ENCODE measurements at regions not wholly inside any gene's neighbourhood (a gene's known extent, or its start where the extent isn't known, plus 50 kb on each side); places are given as distances from the start of the nearest gene placed in this dataset.

DNA sequence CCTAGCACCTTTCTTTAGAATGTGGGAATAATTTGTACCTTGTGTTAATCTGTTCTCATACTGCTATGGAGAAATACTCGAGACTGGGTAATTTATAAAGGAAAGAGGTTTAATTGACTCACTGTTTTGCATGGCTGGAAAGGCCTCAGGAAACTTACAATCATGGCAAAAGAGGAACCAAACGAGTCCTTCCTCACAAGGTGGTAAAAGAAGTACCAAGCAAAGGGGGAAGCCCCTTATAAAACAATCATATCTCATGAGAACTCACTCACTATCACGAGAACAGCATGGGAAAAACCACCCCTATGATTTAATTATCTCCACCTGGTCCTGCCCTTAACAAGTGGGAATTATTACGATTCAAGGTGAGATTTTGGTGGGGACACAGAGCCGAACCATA, 127.1 kb upstream of the ANO3 start:
- H3K36me3 Mint-ChIP-seq: no peaks in the 10 kb centered on the region
- H3K27ac Mint-ChIP-seq: no peak overlapping the region
- H3K27me3 Mint-ChIP-seq: no peaks in the 10 kb centered on the region
- H3K27me3 ChIP-seq (ENCODE audit: control insufficient read depth, insufficient read depth, low read length): no peaks in the 10 kb centered on the region
- H3K4me1 Mint-ChIP-seq: no peaks in the 10 kb centered on the region
- H3K4me3 ChIP-seq (ENCODE audit: low read depth, low read length): no peak overlapping the region
- H3K27ac ChIP-seq (ENCODE audit: insufficient read depth, low read length, poor library complexity, severe bottlenecking): no peak overlapping the region
- ATAC-seq (ENCODE audit: low read depth in 2 of 2) (no peak), DNase-seq (no peak)
- peaks cover 0 to 17% (median 3%) of the 10 kb centered on the region in 7 donors for H3K9me3 Mint-ChIP-seq
- H3K4me1 ChIP-seq (ENCODE audit: control insufficient read depth, insufficient read depth, low read length, poor library complexity, severe bottlenecking): no peaks in the 10 kb centered on the region
- H3K9me3 ChIP-seq (ENCODE audit: control insufficient read depth in 2 of 2, low read length in 2 of 2): no peaks in the 10 kb centered on the region
- no peaks in the 10 kb centered on the region for H3K36me3 ChIP-seq (ENCODE audit: control insufficient read depth, insufficient read depth, low read length)
- no peak overlapping the region for H3K4me3 Mint-ChIP-seq

- no peaks in the 10 kb centered on the region for H3K27me3 Mint-ChIP-seq
- Histone ChIP-seq H3K9me3 (ENCODE audit: control insufficient read depth in 2 of 2, low read length in 2 of 2) (peaks cover 2 to 5% of the 10 kb centered on the region in 2 experiments), H3K36me3 (ENCODE audit: control insufficient read depth, insufficient read depth, low read length) (no peaks in the 10 kb centered on the region), H3K4me3 (ENCODE audit: low read depth, low read length) (no peak overlapping the region), H3K27me3 (ENCODE audit: control insufficient read depth, insufficient read depth, low read length) (no peaks in the 10 kb centered on the region), H3K4me1 (ENCODE audit: control insufficient read depth, insufficient read depth, low read length, poor library complexity, severe bottlenecking) (no peaks in the 10 kb centered on the region), H3K27ac (ENCODE audit: insufficient read depth, low read length, poor library complexity, severe bottlenecking) (no peak overlapping the region)
- H3K4me3 Mint-ChIP-seq: no peak overlapping the region
- no peak for DNase-seq
- ATAC-seq (ENCODE audit: low read depth in 2 of 2): no peak
- peaks cover 0 to 28% (median 9%) of the 10 kb centered on the region in 7 donors for H3K9me3 Mint-ChIP-seq
- H3K36me3 Mint-ChIP-seq: no peaks in the 10 kb centered on the region
- no peak overlapping the region for H3K27ac Mint-ChIP-seq
- no peaks in the 10 kb centered on the region for H3K4me1 Mint-ChIP-seq
These were observed 112.5 kb upstream of the ANO3 start for GRCh38 chr11:26219183-26220117.

- no peak overlapping the region for H3K27ac Mint-ChIP-seq
- H3K36me3 ChIP-seq (ENCODE audit: control insufficient read depth, insufficient read depth, low read length): no peaks in the 10 kb centered on the region
- DNase-seq (no peak), ATAC-seq (ENCODE audit: low read depth in 2 of 2) (no peak)
- H3K27me3 Mint-ChIP-seq: no peaks in the 10 kb centered on the region
- H3K9me3 Mint-ChIP-seq: peaks cover 0 to 17% (median 6%) of the 10 kb centered on the region in 7 donors
- no peaks in the 10 kb centered on the region for H3K36me3 Mint-ChIP-seq
- no peak overlapping the region for H3K4me3 ChIP-seq (ENCODE audit: low read depth, low read length)
- no peak overlapping the region for H3K27ac ChIP-seq (ENCODE audit: insufficient read depth, low read length, poor library complexity, severe bottlenecking)
- H3K4me1 Mint-ChIP-seq: no peaks in the 10 kb centered on the region
- H3K27me3 ChIP-seq (ENCODE audit: control insufficient read depth, insufficient read depth, low read length): no peaks in the 10 kb centered on the region
- H3K9me3 ChIP-seq (ENCODE audit: control insufficient read depth in 2 of 2, low read length in 2 of 2): peaks cover 0 to 5% of the 10 kb centered on the region in 2 experiments
- H3K4me3 Mint-ChIP-seq: no peak overlapping the region
- no peaks in the 10 kb centered on the region for H3K4me1 ChIP-seq (ENCODE audit: control insufficient read depth, insufficient read depth, low read length, poor library complexity, severe bottlenecking)
These were observed 106.3 kb upstream of the ANO3 start for GRCh38 chr11:26225646-26226045.

GRCh38 chr11:26227301-26227746, 104.6 kb upstream of the ANO3 start:
- H3K36me3 ChIP-seq (ENCODE audit: control insufficient read depth, insufficient read depth, low read length): no peaks in the 10 kb centered on the region
- no peak overlapping the region for H3K27ac ChIP-seq (ENCODE audit: insufficient read depth, low read length, poor library complexity, severe bottlenecking)
- peaks cover 0 to 13% (median 11%) of the 10 kb centered on the region in 7 donors for H3K9me3 Mint-ChIP-seq
- no peaks in the 10 kb centered on the region for H3K4me1 Mint-ChIP-seq
- H3K27me3 Mint-ChIP-seq: no peaks in the 10 kb centered on the region
- DNase-seq (no peak), ATAC-seq (ENCODE audit: low read depth in 2 of 2) (no peak)
- H3K4me1 ChIP-seq (ENCODE audit: control insufficient read depth, insufficient read depth, low read length, poor library complexity, severe bottlenecking): no peaks in the 10 kb centered on the region
- H3K27me3 ChIP-seq (ENCODE audit: control insufficient read depth, insufficient read depth, low read length): no peaks in the 10 kb centered on the region
- no peak overlapping the region for H3K4me3 Mint-ChIP-seq
- H3K36me3 Mint-ChIP-seq: no peaks in the 10 kb centered on the region
- no peak overlapping the region for H3K27ac Mint-ChIP-seq
- H3K4me3 ChIP-seq (ENCODE audit: low read depth, low read length): no peak overlapping the region
- H3K9me3 ChIP-seq (ENCODE audit: control insufficient read depth in 2 of 2, low read length in 2 of 2): peaks cover 5 to 7% of the 10 kb centered on the region in 2 experiments

GRCh38 chr11:26227883-26228502, 103.9 kb upstream of the ANO3 start:
- no peaks in the 10 kb centered on the region for H3K27me3 Mint-ChIP-seq
- H3K36me3 Mint-ChIP-seq: no peaks in the 10 kb centered on the region
- H3K4me3 Mint-ChIP-seq: no peak overlapping the region
- Histone ChIP-seq H3K4me3 (ENCODE audit: low read depth, low read length) (no peak overlapping the region), H3K27me3 (ENCODE audit: control insufficient read depth, insufficient read depth, low read length) (no peaks in the 10 kb centered on the region), H3K27ac (ENCODE audit: insufficient read depth, low read length, poor library complexity, severe bottlenecking) (no peak overlapping the region), H3K9me3 (ENCODE audit: control insufficient read depth in 2 of 2, low read length in 2 of 2) (peaks cover 6% of the 10 kb centered on the region in 2 experiments), H3K36me3 (ENCODE audit: control insufficient read depth, insufficient read depth, low read length) (no peaks in the 10 kb centered on the region), H3K4me1 (ENCODE audit: control insufficient read depth, insufficient read depth, low read length, poor library complexity, severe bottlenecking) (no peaks in the 10 kb centered on the region)
- peaks cover 0 to 13% (median 11%) of the 10 kb centered on the region in 7 donors for H3K9me3 Mint-ChIP-seq
- H3K4me1 Mint-ChIP-seq: no peaks in the 10 kb centered on the region
- no peak for DNase-seq
- H3K27ac Mint-ChIP-seq: no peak overlapping the region
- no peak for ATAC-seq (ENCODE audit: low read depth in 2 of 2)

DNA sequence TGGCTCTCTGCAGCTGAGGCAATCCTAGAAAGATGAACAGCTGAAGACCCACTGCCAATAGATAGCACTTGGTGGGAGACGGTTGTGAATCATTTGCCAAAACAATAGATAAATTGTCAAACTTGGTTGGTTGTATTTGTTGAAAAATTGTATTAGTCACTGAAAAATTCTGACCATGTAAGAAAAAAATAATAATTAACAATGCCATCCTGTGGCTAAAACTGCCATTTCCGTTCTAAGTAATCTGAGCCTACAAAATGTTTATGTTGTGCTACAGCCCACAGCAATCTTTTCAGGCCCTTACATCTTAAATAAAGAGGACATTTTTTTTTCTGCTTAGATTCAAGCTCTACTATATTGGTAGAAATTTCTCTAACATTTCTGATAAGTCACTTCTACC, 103.2 kb upstream of the ANO3 start:
- Histone ChIP-seq H3K4me1 (ENCODE audit: control insufficient read depth, insufficient read depth, low read length, poor library complexity, severe bottlenecking) (no peaks in the 10 kb centered on the region), H3K27ac (ENCODE audit: insufficient read depth, low read length, poor library complexity, severe bottlenecking) (no peak overlapping the region), H3K9me3 (ENCODE audit: control insufficient read depth in 2 of 2, low read length in 2 of 2) (peaks cover 6% of the 10 kb centered on the region in 2 experiments)

DNA sequence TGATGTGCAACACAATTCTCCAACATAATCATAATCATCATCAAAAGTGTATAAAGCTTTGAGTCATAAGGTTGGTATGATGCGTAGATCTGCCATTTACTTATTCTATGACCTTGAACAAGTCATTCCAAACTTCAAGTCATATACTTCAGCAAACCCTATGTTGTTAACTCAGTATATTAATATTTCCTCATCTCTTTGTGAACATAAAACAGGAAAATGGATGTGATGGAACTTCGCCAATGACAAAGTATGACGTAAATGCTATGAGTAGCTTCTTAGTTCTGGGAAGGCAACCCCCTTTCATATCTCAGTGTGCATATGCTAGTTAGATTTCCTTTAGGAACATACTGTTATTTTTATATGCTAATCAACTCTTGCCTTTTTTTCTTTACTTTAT, 102.7 kb upstream of the ANO3 start:
- DNase-seq (no peak), ATAC-seq (ENCODE audit: low read depth in 2 of 2) (no peak)
- peaks cover 6% of the 10 kb centered on the region in 2 experiments for H3K9me3 ChIP-seq (ENCODE audit: control insufficient read depth in 2 of 2, low read length in 2 of 2)
- Mint-ChIP-seq H3K9me3 (peaks cover 0 to 14% (median 10%) of the 10 kb centered on the region in 7 donors), H3K27ac (no peak overlapping the region), H3K36me3 (no peaks in the 10 kb centered on the region), H3K4me3 (no peak overlapping the region), H3K27me3 (no peaks in the 10 kb centered on the region), H3K4me1 (no peaks in the 10 kb centered on the region)
- no peaks in the 10 kb centered on the region for H3K4me1 ChIP-seq (ENCODE audit: control insufficient read depth, insufficient read depth, low read length, poor library complexity, severe bottlenecking)
- no peak overlapping the region for H3K27ac ChIP-seq (ENCODE audit: insufficient read depth, low read length, poor library complexity, severe bottlenecking)
- no peaks in the 10 kb centered on the region for H3K27me3 ChIP-seq (ENCODE audit: control insufficient read depth, insufficient read depth, low read length)
- no peak overlapping the region for H3K4me3 ChIP-seq (ENCODE audit: low read depth, low read length)
- H3K36me3 ChIP-seq (ENCODE audit: control insufficient read depth, insufficient read depth, low read length): no peaks in the 10 kb centered on the region

More for the DNA sequence above, 103.2 kb upstream of the ANO3 start:
- Mint-ChIP-seq H3K9me3 (peaks cover 0 to 15% (median 9%) of the 10 kb centered on the region in 7 donors), H3K36me3 (no peaks in the 10 kb centered on the region), H3K4me3 (no peak overlapping the region), H3K27me3 (no peaks in the 10 kb centered on the region), H3K27ac (no peak overlapping the region), H3K4me1 (no peaks in the 10 kb centered on the region)
- no peak for DNase-seq
- no peaks in the 10 kb centered on the region for H3K36me3 ChIP-seq (ENCODE audit: control insufficient read depth, insufficient read depth, low read length)
- H3K27me3 ChIP-seq (ENCODE audit: control insufficient read depth, insufficient read depth, low read length): no peaks in the 10 kb centered on the region
- H3K4me3 ChIP-seq (ENCODE audit: low read depth, low read length): no peak overlapping the region
- no peak for ATAC-seq (ENCODE audit: low read depth in 2 of 2)

Measured in CD4-positive, CD25-positive, alpha-beta regulatory T cell (primary cell).